ENCODE measurements at regions not wholly inside any gene's neighbourhood (a gene's known extent, or its start where the extent isn't known, plus 50 kb on each side); places are given as distances from the start of the nearest gene placed in this dataset.

DNA sequence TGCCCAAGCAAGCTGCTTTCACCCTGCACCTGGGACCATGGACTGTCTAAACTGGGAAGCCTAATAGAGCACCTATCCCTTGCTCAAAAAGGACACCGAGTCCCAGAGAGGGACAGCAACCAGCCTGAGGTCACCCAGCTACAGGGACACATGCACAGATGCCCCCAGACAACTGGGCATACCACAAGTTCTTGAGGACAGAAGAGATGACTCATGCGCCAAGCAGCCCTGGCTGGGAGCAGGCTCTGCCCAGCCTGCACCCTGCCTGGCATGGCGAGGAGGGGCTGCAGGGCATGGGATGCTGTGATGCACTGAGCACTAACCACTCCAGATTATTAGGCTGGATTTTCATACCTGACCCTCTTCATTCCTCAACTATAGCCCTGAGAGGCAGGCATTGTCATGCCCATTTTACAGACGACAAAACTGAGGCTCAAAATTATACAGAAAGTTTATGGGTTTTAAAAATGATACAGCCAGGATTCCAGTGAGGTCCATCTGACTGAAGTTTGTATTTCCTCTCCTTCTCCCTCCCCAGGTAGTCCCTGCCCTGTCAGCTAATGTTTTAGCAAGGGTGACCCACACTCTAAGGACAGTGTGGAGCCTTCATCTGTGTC is 289.3 kb upstream of the ZMIZ1 start:
- TF ChIP-seq, protein P1, sequence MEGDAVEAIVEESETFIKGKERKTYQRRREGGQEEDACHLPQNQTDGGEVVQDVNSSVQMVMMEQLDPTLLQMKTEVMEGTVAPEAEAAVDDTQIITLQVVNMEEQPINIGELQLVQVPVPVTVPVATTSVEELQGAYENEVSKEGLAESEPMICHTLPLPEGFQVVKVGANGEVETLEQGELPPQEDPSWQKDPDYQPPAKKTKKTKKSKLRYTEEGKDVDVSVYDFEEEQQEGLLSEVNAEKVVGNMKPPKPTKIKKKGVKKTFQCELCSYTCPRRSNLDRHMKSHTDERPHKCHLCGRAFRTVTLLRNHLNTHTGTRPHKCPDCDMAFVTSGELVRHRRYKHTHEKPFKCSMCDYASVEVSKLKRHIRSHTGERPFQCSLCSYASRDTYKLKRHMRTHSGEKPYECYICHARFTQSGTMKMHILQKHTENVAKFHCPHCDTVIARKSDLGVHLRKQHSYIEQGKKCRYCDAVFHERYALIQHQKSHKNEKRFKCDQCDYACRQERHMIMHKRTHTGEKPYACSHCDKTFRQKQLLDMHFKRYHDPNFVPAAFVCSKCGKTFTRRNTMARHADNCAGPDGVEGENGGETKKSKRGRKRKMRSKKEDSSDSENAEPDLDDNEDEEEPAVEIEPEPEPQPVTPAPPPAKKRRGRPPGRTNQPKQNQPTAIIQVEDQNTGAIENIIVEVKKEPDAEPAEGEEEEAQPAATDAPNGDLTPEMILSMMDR (IDR thresholded peaks at IDR 0.05) = no peak
- no peak for TF ChIP-seq ZFX (IDR thresholded peaks at IDR 0.05; ENCODE audit: borderline replicate concordance)

Measured in 22Rv1 (cell line).